ENCODE measurements at regions not wholly inside any gene's neighbourhood (a gene's known extent, or its start where the extent isn't known, plus 50 kb on each side); places are given as distances from the start of the nearest gene placed in this dataset.

- H3K4me2 ChIP-seq (ENCODE audit: insufficient read depth, low read length) = no peak overlapping the region
- POLR2A ChIA-PET = no interaction called here
- CTCF ChIA-PET = no interaction called here
- H2AFZ ChIP-seq (ENCODE audit: low read depth, low read length) = no peak overlapping the region
- dilution Hi-C loops (cut with MboI; ENCODE audit: extremely low pct_ligation_motif_present, low sequenced_read_pairs) (no loop called here), intact Hi-C loops (cut with micrococcal nuclease) (no loop called here)
- TF ChIP-seq FOS (IDR thresholded peaks at IDR 0.05; ENCODE audit: borderline replicate concordance, insufficient read depth, low read length) = no peak
- no peaks in the 10 kb centered on the region for H3K36me3 ChIP-seq (ENCODE audit: control insufficient read depth in 2 of 2, extremely low read depth in 1 of 2, insufficient read depth in 2 of 2, low read length in 2 of 2)
- BruUV-seq (replicated peaks) = no TSS peak
- FAIRE-seq = no peak
- no peak overlapping the region for H3K9ac ChIP-seq (replicated peaks; ENCODE audit: extremely low read depth, insufficient read depth, low read length)
- no peaks in the 10 kb centered on the region for H4K20me1 ChIP-seq (replicated peaks; ENCODE audit: control insufficient read depth, extremely low read depth, insufficient read depth, low read length)
- H3K4me3 ChIP-seq (replicated peaks in 1 of 3; ENCODE audit: insufficient read depth in 1 of 3, low read depth in 1 of 3, low read length in 3 of 3) = no peak overlapping the region
- no peak for DNase-seq (ENCODE audit: low read depth, low spot score)
- H3K79me2 ChIP-seq (ENCODE audit: control insufficient read depth, insufficient read depth, low read length) = no peaks in the 10 kb centered on the region
- no peaks in the 10 kb centered on the region for H3K9me1 ChIP-seq (replicated peaks; ENCODE audit: control insufficient read depth, extremely low read depth, insufficient read depth, low read length)
- H3K27ac ChIP-seq (ENCODE audit: insufficient read depth, low read depth, low read length) = no peak overlapping the region
- H3K27me3 ChIP-seq (ENCODE audit: control insufficient read depth in 2 of 2, insufficient read depth in 2 of 2, low read length in 2 of 2) = no peaks in the 10 kb centered on the region
- no peaks in the 10 kb centered on the region for H3K4me1 ChIP-seq (ENCODE audit: control insufficient read depth, extremely low read depth, insufficient read depth, low read length)
- H3K9me3 ChIP-seq (replicated peaks; ENCODE audit: control insufficient read depth, insufficient read depth, low read length) = no peaks in the 10 kb centered on the region
These were observed 131.6 kb downstream of the PJA2 start for GRCh38 chr5:109278141-109278540.

DNA sequence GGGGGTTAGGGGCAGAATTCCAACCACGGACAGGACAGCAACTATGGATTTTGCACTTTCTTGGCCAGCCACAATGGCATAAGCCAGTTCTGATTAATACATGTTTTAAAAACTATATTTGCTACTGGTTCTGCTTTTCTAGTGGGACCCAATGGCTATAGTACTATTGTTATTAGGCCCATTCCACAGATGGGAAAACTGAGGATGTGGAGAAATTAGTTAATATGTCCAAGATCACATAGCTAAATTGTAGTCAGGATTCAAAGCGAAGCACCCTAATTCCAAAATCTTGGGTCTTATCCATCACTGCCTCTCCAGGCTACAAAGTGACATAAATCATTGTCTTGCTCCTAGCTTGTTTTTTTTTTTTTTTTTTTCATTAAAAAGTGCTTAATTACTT lies 133.9 kb downstream of the PJA2 start:
- TF ChIP-seq FOS (IDR thresholded peaks at IDR 0.05; ENCODE audit: borderline replicate concordance, insufficient read depth, low read length) = no peak
- TF ChIP-seq EZH2 (IDR thresholded peaks at IDR 0.05; ENCODE audit: borderline replicate concordance, low read depth, low read length, severe bottlenecking) = no peak
- TF ChIP-seq GATA2 (IDR thresholded peaks at IDR 0.05; ENCODE audit: insufficient read depth, insufficient read length, low read depth, low read length) = no peak
- no peak for TF ChIP-seq POLR2A (IDR thresholded peaks at IDR 0.05; ENCODE audit: low read depth, low read length)
- no peak for TF ChIP-seq CTCF (IDR thresholded peaks at IDR 0.05; ENCODE audit: extremely low read depth in 1 of 2, insufficient read depth in 1 of 2, low read depth in 1 of 2, low read length in 2 of 2)
- TF ChIP-seq JUN (IDR thresholded peaks at IDR 0.05; ENCODE audit: borderline replicate concordance, insufficient read depth, insufficient read length, low read depth) = no peak
- TF ChIP-seq, protein P1, sequence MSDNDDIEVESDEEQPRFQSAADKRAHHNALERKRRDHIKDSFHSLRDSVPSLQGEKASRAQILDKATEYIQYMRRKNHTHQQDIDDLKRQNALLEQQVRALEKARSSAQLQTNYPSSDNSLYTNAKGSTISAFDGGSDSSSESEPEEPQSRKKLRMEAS (IDR thresholded peaks at IDR 0.05; ENCODE audit: insufficient read depth, insufficient read length) = no peak
- Histone ChIP-seq H2AFZ (ENCODE audit: low read depth, low read length) (no peak overlapping the region), H3K9me1 (replicated peaks; ENCODE audit: control insufficient read depth, extremely low read depth, insufficient read depth, low read length) (no peaks in the 10 kb centered on the region), H3K4me3 (replicated peaks in 1 of 3; ENCODE audit: insufficient read depth in 1 of 3, low read depth in 1 of 3, low read length in 3 of 3) (no peak overlapping the region), H3K9me3 (replicated peaks; ENCODE audit: control insufficient read depth, insufficient read depth, low read length) (no peaks in the 10 kb centered on the region), H3K36me3 (ENCODE audit: control insufficient read depth in 2 of 2, extremely low read depth in 1 of 2, insufficient read depth in 2 of 2, low read length in 2 of 2) (no peaks in the 10 kb centered on the region), H3K9ac (replicated peaks; ENCODE audit: extremely low read depth, insufficient read depth, low read length) (no peak overlapping the region), H3K4me2 (ENCODE audit: insufficient read depth, low read length) (no peak overlapping the region), H3K27me3 (ENCODE audit: control insufficient read depth in 2 of 2, insufficient read depth in 2 of 2, low read length in 2 of 2) (no peaks in the 10 kb centered on the region), H4K20me1 (replicated peaks; ENCODE audit: control insufficient read depth, extremely low read depth, insufficient read depth, low read length) (no peaks in the 10 kb centered on the region), H3K79me2 (ENCODE audit: control insufficient read depth, insufficient read depth, low read length) (no peaks in the 10 kb centered on the region), H3K4me1 (ENCODE audit: control insufficient read depth, extremely low read depth, insufficient read depth, low read length) (no peaks in the 10 kb centered on the region), H3K27ac (ENCODE audit: insufficient read depth, low read depth, low read length) (no peak overlapping the region)
- dilution Hi-C loops (cut with MboI; ENCODE audit: extremely low pct_ligation_motif_present, low sequenced_read_pairs) (no loop called here), intact Hi-C loops (cut with micrococcal nuclease) (no loop called here)
- ChIA-PET POLR2A (no interaction called here), CTCF (no interaction called here)
- no peak for FAIRE-seq
- no peak for DNase-seq (ENCODE audit: low read depth, low spot score)
- no TSS peak for BruUV-seq (replicated peaks)
